ENCODE measurements at regions not wholly inside any gene's neighbourhood (a gene's known extent, or its start where the extent isn't known, plus 50 kb on each side); places are given as distances from the start of the nearest gene placed in this dataset.
"Not testable (repeated sequence)": the region's sequence is repeated elsewhere in the genome, so short reads cannot be mapped to it uniquely, and the experiment has no call there.

DNA sequence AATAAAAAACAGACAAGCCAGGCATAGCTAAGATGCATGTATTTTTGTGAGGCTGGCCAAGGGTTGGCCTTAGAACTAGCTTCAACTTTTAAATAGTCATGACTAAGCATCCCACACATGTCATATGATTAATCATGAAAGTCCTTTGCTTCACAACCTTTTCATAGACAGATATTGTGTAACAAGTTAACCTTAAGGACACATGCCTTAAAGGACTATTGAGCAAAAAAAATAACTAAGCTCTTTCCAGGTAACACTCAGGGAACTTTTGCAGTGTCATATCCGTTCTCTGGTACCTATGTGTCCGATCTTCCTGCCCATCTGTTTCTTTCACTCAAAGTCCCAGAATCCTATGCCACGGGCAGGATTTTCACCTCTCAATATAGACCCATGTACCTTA lies 498.4 kb downstream of the STK39 start:
- peak; percentile 4 for DNase-seq (ENCODE audit: low read depth)

DNA sequence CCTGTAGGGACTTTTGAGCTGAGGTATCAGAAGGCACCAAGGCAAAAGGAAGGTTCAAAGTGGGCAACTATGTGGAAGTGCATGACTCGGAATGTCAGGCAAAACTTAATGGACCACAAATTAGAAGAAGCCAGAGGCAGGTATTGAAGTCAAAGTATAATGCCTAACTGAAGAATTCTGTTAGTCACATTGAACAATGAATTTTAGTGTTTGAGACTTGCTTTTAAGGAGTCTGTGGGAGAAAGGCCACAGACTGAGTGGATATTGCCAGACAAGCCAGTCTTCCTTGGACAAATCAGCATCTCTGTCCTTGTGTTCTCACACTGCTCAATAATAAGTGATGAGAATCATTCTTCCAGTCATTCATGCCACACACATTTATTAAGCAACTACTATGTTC lies 498.9 kb downstream of the STK39 start:
- DNase-seq (ENCODE audit: low read depth) = no peak

DNA sequence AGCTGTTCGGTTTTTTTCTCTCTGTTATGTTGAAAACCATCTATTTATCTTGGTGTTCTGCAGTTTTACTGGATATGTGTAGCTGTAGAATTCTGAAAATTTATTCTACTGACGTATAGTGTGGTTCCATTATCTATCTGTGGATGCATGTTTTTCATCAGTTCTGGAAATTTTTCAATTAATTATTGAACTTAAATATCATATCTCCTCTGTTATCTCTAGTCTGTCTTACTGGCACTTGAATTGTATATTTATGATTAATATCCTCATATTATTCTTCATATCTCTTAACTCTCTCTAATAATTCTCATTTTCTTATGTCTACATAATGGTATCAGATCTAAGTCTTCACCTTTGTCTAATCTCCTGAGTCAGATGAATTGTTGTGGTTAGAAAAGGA lies 501.7 kb downstream of the STK39 start:
- DNase-seq (ENCODE audit: low read depth) = no peak

DNA sequence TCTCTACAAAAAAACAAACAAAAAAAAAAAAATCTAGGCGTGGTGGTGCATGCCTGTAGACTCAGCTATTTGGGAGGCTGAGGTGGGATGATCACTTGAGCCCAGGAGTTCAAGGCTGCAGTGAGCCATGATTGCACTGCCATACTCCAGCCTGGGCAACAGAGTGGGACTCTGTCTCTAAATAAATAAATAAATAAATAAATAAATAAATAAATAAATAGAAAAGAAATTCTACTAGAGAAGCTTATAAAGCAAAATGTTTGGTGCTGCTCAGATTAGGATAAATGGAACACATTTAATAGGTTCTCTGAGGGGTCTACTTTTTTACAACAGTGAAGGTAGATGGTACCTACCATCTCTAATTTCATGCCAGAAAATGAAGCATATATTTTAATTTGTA lies 507.5 kb downstream of the STK39 start:
- not testable (repeated sequence) for DNase-seq (ENCODE audit: low read depth)

DNA sequence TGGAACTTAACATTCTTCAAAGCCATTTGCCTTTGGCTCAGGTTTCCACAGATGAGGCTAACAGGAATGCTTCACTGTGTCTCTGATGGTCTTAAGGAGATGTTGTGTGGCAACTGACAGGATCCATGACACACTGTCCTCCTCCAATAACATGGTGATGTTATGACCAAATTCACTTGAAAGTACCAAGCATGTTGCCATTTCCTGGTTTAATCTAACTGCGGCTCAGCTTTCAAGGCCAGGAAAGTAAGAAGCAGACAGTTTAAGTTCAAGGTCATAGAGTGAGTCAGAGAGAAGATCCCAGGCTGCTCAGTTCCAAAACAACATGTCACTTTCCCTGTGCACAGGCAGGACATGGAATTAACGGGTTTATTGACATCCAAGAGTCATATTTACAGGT lies 513.6 kb downstream of the STK39 start:
- DNase-seq (ENCODE audit: low read depth) = no peak

DNA sequence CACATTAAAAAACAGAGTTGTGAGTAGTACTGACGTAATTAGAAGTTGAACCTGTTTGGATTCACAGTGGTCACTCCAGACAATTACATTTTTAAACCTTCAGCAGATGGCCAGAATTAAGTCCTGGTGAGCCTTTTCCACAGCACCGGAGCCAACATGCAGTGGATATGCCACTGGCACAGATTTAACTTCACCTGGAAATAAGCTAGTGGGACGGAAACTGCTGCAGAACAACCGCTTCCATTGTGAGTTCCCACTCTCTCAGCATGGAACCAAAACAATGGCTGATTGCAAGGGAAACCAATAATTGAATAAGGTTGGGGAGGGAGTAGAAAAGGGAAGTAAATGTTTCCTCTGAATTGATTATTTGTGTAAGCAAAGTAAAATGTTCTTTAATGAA lies 515.1 kb downstream of the STK39 start:
- DNase-seq (ENCODE audit: low read depth) = no peak

- no peak for DNase-seq (ENCODE audit: low read depth)
Measured at GRCh38 chr2:167729911-167730310, 517.5 kb downstream of the STK39 start.

- DNase-seq (ENCODE audit: low read depth) = no peak
Measured at GRCh38 chr2:167726788-167727187, 520.6 kb downstream of the STK39 start.

- DNase-seq (ENCODE audit: low read depth) = no peak
Measured at GRCh38 chr2:167721593-167721992, 525.8 kb downstream of the STK39 start.

DNA sequence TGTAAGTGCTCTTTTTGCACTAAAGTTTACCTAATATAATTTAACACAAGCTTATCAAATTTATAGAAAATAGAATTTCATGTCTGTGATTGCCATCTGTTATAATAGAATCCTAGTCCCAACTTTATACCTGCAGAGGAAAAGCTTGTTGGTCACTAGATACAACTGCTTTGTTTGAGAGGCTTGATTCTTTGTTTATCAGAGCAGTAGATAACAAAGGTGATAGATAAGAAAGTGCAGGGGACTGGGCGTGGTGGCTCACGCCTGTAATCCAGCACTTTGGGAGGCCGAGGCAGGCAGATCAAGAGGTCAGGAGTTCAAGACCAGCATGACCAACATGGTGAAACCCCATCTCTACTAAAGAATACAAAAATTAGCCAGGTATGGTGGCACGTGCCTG lies 528.0 kb downstream of the STK39 start:
- no peak for DNase-seq (ENCODE audit: low read depth)

GRCh38 chr2:167718560-167718959 lies 528.8 kb downstream of the STK39 start:
- no peak for DNase-seq (ENCODE audit: low read depth)

DNA sequence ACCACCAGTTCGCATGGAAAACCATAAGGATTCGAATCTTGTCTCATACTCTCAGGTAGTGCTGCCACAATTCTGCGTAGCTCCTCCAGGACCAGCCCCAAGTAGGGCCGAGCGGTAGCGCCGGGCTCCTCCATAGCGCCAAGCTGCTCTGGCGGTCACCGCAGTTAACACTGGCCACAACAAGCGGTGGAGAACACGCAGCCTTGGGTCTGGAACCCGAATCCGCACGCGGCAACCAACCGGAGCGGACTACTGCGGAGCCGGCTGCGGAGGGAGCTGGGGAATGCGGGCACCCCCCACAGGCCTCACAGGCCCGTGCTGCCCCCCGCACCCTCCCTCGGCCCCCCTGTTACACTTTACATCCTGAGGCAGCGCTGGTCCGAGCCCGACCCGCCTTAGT lies 531.5 kb downstream of the STK39 start:
- DNase-seq (ENCODE audit: low read depth) = no peak

GRCh38 chr2:167715498-167715897 lies 531.9 kb downstream of the STK39 start:
- not testable (repeated sequence) for DNase-seq (ENCODE audit: low read depth)

- no peak for DNase-seq (ENCODE audit: low read depth)
Measured at GRCh38 chr2:167712275-167712674, 535.1 kb downstream of the STK39 start.

- no peak for DNase-seq (ENCODE audit: low read depth)
Measured at GRCh38 chr2:167708998-167709397, 538.4 kb downstream of the STK39 start.

GRCh38 chr2:167706800-167707199 lies 540.6 kb downstream of the STK39 start:
- peak; percentile 7 for DNase-seq (ENCODE audit: low read depth)

GRCh38 chr2:167703441-167703840 lies 544.0 kb downstream of the STK39 start:
- no peak for DNase-seq (ENCODE audit: low read depth)

GRCh38 chr2:167702227-167702626 lies 545.2 kb downstream of the STK39 start:
- DNase-seq (ENCODE audit: low read depth) = no peak

DNA sequence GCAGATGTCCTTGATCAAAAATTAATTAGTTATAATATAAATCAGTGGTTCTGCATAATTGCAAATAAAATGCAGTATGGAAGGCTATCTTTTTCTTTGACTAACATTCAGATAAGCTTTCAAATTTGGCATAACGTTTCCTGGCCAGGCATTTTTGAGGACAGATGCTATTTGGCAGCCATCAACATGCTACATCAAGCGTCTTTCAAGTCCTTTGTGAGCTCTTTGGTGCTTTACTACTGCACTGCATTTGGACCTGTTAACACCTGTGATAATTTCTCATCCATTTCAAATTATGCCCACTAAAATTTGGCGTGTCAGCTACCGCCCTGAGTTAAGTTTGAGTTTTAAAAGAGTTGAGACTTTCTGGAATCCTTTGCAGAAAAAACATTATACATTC lies 545.7 kb downstream of the STK39 start:
- DNase-seq (ENCODE audit: low read depth) = no peak

DNA sequence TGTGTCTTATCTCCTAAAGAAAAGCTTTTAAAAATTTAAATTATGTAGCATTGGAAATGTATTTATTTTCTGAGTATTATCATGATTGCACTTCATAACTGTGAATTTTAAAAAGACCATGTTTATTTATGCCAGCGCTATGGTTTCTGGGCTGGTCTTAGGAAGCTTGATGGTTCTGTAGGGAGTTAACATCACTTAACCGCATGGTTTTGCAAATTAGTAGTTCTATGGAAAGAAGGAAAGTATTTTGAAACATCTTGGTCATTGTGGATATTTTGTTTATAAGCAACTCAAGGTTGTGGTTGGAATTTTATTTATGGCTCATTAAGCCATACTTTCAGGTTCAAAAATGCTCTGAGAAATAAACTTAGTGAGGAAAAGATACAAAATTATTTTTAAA lies 549.4 kb downstream of the STK39 start:
- peak; percentile 76 for DNase-seq (ENCODE audit: low read depth)

DNA sequence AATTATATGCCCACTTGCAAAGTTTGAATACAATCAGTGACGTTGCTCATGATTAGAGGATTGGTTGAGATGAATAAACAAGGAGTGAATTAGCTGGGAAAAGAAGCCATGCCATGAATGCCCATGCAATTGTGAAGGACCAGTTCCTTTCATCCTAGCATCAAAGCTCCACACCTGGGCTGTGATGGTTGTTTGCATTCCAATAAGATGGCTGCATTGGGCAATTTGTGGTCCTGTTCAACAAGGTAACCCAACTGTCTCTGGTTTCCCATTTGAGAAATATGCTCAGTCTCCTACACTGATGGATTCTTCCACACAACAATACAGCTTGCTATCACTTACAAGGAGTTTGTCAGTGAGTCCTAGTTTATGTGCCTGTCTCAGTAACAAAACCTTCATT lies 550.2 kb downstream of the STK39 start:
- no peak for DNase-seq (ENCODE audit: low read depth)

DNA sequence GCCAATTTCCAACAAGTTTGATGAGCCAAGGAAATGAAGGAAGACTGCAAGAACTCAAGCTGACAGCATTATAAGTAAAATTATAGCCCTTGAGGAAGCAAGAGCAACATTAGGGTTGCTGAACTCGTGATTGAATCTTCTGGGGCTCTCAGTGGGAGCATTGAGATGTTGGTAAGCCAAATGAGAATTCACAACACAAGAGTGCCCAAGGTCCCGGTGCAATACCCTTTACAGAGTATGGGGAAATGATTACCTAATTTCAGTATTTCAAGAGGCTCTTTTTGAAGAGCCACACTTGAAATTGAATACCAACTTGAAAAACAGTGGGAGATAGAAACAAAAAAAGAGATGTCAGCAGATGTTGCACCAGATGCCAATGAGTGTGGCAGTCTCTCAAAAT lies 554.5 kb downstream of the STK39 start:
- no peak for DNase-seq (ENCODE audit: low read depth)

- DNase-seq (ENCODE audit: low read depth) = peak; percentile 6
Measured at GRCh38 chr2:167692191-167692590, 555.2 kb downstream of the STK39 start.

DNA sequence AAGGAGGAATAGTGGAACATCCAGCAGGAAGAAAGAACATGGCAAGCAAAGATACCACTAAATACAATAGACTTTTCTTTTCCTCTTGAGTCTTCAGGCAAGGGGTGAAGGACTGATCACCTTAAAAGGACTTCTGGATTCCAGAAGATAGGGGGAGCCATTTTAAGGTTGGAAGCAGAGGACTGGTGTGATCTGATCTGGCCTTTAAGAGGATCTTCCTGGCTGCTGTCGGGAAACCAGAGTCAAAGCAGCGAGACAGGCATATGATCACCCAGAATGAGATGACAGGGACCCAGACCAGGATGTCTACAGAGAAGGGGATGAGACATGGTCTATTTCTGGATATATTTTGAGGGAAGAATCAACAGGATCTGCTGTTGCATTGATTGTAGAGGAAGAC lies 558.0 kb downstream of the STK39 start:
- no peak for DNase-seq (ENCODE audit: low read depth)

GRCh38 chr2:167686691-167687090 lies 560.7 kb downstream of the STK39 start:
- no peak for DNase-seq (ENCODE audit: low read depth)

Measured in amniotic epithelial cell (primary cell).